Suprapubic skin (tissue), 3 donors: ENCODE measurements at regions not wholly inside any gene's neighbourhood (a gene's known extent, or its start where the extent isn't known, plus 50 kb on each side); places are given as distances from the start of the nearest gene placed in this dataset.

Experiments used
- CTCF ChIP-seq, 2 donors: fragments of 200-600 bp in 1 of 2; fragments of 450-650 bp in 1 of 2; sonication (generic) in 1 of 2; IDR thresholded peaks; one replicate each; pipeline ENCODE4 v1.5.1; 2016 to 2019; ENCODE audit warnings: antibody characterized with exemption in 2 of 2, mild to moderate bottlenecking in 1 of 2, moderate library complexity in 1 of 2
- POLR2A ChIP-seq, 2 donors: fragments of 450-650 bp; IDR thresholded peaks; one replicate each; pipeline ENCODE4 v1.6.1; 2017; ENCODE audit warnings: antibody characterized with exemption in 2 of 2, mild to moderate bottlenecking in 2 of 2, moderate library complexity in 2 of 2

- TF ChIP-seq CTCF (IDR thresholded peaks at IDR 0.05) = no peak
- TF ChIP-seq POLR2A (IDR thresholded peaks at IDR 0.05) = no peak
Measured at GRCh38 chr15:58282060-58282708, 144.0 kb downstream of the AQP9 start.
